ENCODE measurements at regions not wholly inside any gene's neighbourhood (a gene's known extent, or its start where the extent isn't known, plus 50 kb on each side); places are given as distances from the start of the nearest gene placed in this dataset.

DNA sequence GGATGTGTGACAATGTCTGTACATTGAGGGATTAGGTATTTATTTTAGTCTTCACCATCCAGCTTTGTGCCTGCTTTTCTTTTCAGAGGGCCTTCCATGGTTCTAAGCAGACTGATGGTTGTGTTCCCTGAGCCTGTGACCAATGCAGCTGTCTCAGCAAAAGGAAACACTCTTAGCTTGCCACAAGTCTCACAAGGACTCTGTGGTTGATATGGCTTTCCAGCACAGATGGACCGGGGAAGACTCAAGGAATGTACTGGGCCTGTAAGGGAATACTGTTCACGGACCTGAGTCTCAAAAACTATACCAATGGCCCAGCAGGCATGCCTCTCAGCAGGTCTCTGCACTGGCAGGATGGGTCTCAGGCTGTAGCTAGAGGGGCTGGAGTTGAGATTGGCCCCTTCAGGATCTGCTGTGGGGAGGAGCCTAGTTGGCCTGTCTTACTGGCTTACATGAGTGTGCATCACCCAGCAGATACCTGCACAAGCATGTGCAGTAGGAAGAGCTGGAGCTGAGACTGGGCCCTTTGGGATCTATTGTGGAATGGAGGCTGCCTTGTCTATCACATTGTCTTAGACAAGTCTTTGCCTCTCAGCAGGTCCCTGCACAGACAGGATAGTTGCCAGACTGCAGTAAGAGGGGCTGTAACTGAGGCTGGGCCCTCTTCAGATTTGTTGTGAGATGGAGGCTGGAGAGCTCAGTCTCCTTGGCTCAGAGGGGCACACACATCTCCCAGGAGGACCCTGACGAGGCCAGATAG lies 52.0 kb upstream of the PDC start:
- intact Hi-C loops (cut with DNase I) = no loop called here
- DNase-seq (no peak), ATAC-seq (ENCODE audit: poor library complexity) (no peak)

DNA sequence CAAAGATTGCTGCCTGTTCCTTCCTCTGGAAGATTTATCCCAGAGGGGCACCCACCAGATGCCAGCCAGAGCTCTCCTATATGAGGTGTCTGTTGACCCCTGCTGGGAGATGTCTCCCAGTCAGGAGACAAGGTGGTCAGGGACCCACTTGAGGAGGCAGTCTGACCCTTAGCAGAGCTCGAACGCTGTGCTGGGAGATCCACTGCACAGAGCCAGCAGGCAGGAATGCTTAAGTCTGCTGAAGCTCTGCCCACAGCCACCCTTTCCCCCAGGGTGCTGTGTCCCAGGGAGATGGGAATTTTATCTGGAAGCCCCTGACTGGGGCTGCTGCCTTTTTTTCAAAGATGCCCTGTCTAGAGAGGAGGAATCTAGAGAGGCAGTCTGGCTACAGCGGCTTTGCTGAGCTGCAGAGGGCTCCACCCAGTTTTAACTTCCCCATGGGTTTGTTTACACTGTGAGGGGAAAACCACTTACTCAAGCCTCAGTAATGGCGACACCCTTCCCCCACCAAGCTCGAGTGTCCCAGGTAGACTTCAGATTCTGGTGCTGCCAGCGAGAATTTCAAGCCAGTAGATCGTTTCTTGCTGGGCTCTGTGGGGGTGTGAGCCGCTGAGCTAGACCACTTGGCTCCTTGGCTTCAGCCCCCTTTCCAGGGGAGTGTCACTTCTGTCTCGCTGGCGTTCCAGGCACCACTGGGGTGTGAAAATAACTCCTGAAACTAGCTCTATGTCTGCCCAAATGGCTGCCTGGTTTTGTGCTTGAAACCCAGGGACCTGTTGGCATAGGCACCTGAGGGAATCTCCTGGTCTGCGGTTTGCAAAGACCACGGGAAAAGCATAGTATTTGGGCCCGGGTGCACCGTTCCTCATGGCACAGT lies 51.1 kb upstream of the PDC start:
- no peak for DNase-seq
- no peak for ATAC-seq (ENCODE audit: poor library complexity)
- intact Hi-C loops (cut with DNase I) = no loop called here
